ENCODE measurements at regions not wholly inside any gene's neighbourhood (a gene's known extent, or its start where the extent isn't known, plus 50 kb on each side); places are given as distances from the start of the nearest gene placed in this dataset.

DNA sequence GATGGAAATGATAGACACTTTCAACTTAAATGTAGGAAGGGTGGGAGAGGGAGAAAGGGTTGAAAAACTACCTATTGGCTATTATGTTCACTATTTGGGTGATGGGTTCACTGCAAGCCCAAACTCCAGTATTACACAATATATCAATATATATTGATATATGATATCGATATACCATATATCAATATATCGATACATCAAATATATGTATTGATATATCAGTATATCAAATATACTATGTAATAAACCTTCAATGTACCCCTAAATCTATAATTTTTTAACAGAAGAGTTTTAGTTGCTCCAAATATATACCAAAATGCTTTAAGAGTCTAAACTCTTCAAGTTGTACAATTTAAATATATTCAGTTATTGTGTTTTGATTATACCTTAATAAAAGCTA lies 302.0 kb upstream of the RGMB start:
- TF ChIP-seq ZFP3 (CRISPR knock-in tag; IDR thresholded peaks at IDR 0.05) (no peak), RARB (CRISPR knock-in tag; IDR thresholded peaks at IDR 0.05) (no peak), ARNTL (CRISPR knock-in tag; IDR thresholded peaks at IDR 0.05; ENCODE audit: borderline replicate concordance, low read depth) (no peak), BACH2 (CRISPR knock-in tag; IDR thresholded peaks at IDR 0.05; ENCODE audit: borderline replicate concordance) (no peak)
- TF ChIP-seq, protein P1, sequence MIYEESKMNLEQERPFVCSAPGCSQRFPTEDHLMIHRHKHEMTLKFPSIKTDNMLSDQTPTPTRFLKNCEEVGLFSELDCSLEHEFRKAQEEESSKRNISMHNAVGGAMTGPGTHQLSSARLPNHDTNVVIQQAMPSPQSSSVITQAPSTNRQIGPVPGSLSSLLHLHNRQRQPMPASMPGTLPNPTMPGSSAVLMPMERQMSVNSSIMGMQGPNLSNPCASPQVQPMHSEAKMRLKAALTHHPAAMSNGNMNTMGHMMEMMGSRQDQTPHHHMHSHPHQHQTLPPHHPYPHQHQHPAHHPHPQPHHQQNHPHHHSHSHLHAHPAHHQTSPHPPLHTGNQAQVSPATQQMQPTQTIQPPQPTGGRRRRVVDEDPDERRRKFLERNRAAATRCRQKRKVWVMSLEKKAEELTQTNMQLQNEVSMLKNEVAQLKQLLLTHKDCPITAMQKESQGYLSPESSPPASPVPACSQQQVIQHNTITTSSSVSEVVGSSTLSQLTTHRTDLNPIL (CRISPR knock-in tag; IDR thresholded peaks at IDR 0.05; ENCODE audit: low read depth): no peak
- TF ChIP-seq, protein P2, sequence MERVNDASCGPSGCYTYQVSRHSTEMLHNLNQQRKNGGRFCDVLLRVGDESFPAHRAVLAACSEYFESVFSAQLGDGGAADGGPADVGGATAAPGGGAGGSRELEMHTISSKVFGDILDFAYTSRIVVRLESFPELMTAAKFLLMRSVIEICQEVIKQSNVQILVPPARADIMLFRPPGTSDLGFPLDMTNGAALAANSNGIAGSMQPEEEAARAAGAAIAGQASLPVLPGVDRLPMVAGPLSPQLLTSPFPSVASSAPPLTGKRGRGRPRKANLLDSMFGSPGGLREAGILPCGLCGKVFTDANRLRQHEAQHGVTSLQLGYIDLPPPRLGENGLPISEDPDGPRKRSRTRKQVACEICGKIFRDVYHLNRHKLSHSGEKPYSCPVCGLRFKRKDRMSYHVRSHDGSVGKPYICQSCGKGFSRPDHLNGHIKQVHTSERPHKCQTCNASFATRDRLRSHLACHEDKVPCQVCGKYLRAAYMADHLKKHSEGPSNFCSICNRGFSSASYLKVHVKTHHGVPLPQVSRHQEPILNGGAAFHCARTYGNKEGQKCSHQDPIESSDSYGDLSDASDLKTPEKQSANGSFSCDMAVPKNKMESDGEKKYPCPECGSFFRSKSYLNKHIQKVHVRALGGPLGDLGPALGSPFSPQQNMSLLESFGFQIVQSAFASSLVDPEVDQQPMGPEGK (CRISPR knock-in tag; IDR thresholded peaks at IDR 0.05; ENCODE audit: borderline replicate concordance): no peak
- TF ChIP-seq, protein P3, sequence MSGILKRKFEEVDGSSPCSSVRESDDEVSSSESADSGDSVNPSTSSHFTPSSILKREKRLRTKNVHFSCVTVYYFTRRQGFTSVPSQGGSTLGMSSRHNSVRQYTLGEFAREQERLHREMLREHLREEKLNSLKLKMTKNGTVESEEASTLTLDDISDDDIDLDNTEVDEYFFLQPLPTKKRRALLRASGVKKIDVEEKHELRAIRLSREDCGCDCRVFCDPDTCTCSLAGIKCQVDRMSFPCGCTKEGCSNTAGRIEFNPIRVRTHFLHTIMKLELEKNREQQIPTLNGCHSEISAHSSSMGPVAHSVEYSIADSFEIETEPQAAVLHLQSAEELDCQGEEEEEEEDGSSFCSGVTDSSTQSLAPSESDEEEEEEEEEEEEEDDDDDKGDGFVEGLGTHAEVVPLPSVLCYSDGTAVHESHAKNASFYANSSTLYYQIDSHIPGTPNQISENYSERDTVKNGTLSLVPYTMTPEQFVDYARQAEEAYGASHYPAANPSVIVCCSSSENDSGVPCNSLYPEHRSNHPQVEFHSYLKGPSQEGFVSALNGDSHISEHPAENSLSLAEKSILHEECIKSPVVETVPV (CRISPR knock-in tag; IDR thresholded peaks at IDR 0.05): no peak
